Loucy (cell line): ENCODE measurements at regions not wholly inside any gene's neighbourhood (a gene's known extent, or its start where the extent isn't known, plus 50 kb on each side); places are given as distances from the start of the nearest gene placed in this dataset.

Experiments used
- H2AFZ ChIP-seq: fragments of 200-600 bp; sonication (generic); 2 replicates; pipeline ENCODE4 v1.6.0; 2016; ENCODE audit warnings: antibody characterized with exemption, mild to moderate bottlenecking, low read length, moderate library complexity
- H3F3A ChIP-seq: fragments of 200-600 bp; 2 replicates; pipeline ENCODE4 v1.6.0; 2016; ENCODE audit warnings: antibody characterized with exemption, low read depth, mild to moderate bottlenecking
- H3K27me3 ChIP-seq: fragments of 200-600 bp; sonication (generic); 2 replicates; pipeline ENCODE4 v1.6.1; 2014; ENCODE audit warnings: low read length, mild to moderate bottlenecking; ENCODE audit not compliant: insufficient read depth, poor library complexity, severe bottlenecking
- H3K36me3 ChIP-seq: fragments of 200-600 bp; sonication (generic); 2 replicates; pipeline ENCODE4 v1.6.1; 2016; ENCODE audit warnings: low read length; ENCODE audit not compliant: insufficient read depth
- H3K4me1 ChIP-seq: fragments of 200-600 bp; sonication (generic); 2 replicates; pipeline ENCODE4 v1.5.1; 2014; ENCODE audit warnings: low read length, mild to moderate bottlenecking; ENCODE audit not compliant: insufficient read depth, poor library complexity, severe bottlenecking
- H3K4me2 ChIP-seq: fragments of 200-600 bp; sonication (generic); 2 replicates; pipeline ENCODE4 v1.6.0; 2014; ENCODE audit warnings: antibody characterized with exemption, low read length, low read depth, mild to moderate bottlenecking; ENCODE audit not compliant: poor library complexity, severe bottlenecking
- H3K4me3 ChIP-seq: fragments of 200-600 bp; sonication (generic); 2 replicates; pipeline ENCODE4 v1.5.1; 2014; ENCODE audit warnings: low read length, mild to moderate bottlenecking, mixed read lengths; ENCODE audit not compliant: poor library complexity, severe bottlenecking
- H3K79me2 ChIP-seq: fragments of 200-600 bp; sonication (generic); 2 replicates; pipeline ENCODE4 v1.6.1; 2014; ENCODE audit warnings: low read length; ENCODE audit not compliant: insufficient read depth
- H3K9ac ChIP-seq: fragments of 200-600 bp; sonication (generic); 2 replicates; pipeline ENCODE4 v1.6.0; 2014; ENCODE audit warnings: mild to moderate bottlenecking, low read depth, low read length, moderate library complexity; ENCODE audit not compliant: poor library complexity, severe bottlenecking
- H3K9me2 ChIP-seq: fragments of 200-600 bp; sonication (generic); replicated peaks from 2 replicates; pipeline ENCODE4 v1.6.1; 2016; ENCODE audit warnings: low read depth, low read length, mixed read lengths
- H3K9me3 ChIP-seq: fragments of 200-600 bp; sonication (generic); 2 replicates; pipeline ENCODE4 v1.6.1; 2014; ENCODE audit warnings: mild to moderate bottlenecking, antibody characterized with exemption, low read length, low read depth; ENCODE audit not compliant: insufficient read depth
- H4K20me1 ChIP-seq: fragments of 200-600 bp; sonication (generic); 2 replicates; pipeline ENCODE4 v1.6.0; 2014; ENCODE audit warnings: antibody characterized with exemption, low read length, mild to moderate bottlenecking; ENCODE audit not compliant: insufficient read depth, poor library complexity, severe bottlenecking
- EZH2phosphoT487 ChIP-seq: fragments of 200-600 bp; IDR thresholded peaks from 2 replicates; pipeline ENCODE4 v1.6.1; 2018; ENCODE audit warnings: antibody characterized with exemption, mild to moderate bottlenecking, moderate library complexity, borderline replicate concordance
- TF ChIP-seq, protein P1 (sequence below): fragments of 200-600 bp; sonication (generic); conservative IDR thresholded peaks from 2 replicates; pipeline ENCODE4 v1.5.1; 2014; ENCODE audit warnings: mild to moderate bottlenecking, antibody characterized with exemption, low read length

DNA sequence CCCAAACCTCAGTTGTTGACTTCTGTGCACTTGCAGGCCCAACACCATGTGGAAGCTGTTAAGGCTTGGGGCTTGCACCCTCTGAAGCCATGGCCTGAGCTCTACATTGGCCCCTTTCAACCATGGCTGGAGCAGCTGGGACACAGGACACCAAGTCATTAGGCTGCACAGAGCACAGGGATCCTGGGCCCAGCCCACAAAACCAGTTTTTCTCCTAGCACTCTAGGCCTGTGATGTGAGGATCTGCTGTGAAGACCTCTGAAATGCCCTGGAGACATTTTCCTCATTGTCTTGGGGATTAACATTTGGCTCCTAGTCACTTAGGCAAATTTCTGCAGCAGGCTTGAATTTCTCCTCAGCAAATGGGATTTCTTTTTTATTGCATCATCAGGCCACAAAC is 1255.7 kb downstream of the ZPLD1 start:
- Histone ChIP-seq H2AFZ (no peak overlapping the region), H3F3A (no peaks in the 10 kb centered on the region), H3K4me2 (no peak overlapping the region), H4K20me1 (no peaks in the 10 kb centered on the region), H3K9me3 (no peaks in the 10 kb centered on the region), H3K9me2 (no peaks in the 10 kb centered on the region), H3K79me2 (no peaks in the 10 kb centered on the region), H3K27me3 (no peaks in the 10 kb centered on the region), H3K4me3 (no peak overlapping the region), H3K4me1 (no peaks in the 10 kb centered on the region), H3K36me3 (no peaks in the 10 kb centered on the region), H3K9ac (no peak overlapping the region)
- TF ChIP-seq, protein P1, sequence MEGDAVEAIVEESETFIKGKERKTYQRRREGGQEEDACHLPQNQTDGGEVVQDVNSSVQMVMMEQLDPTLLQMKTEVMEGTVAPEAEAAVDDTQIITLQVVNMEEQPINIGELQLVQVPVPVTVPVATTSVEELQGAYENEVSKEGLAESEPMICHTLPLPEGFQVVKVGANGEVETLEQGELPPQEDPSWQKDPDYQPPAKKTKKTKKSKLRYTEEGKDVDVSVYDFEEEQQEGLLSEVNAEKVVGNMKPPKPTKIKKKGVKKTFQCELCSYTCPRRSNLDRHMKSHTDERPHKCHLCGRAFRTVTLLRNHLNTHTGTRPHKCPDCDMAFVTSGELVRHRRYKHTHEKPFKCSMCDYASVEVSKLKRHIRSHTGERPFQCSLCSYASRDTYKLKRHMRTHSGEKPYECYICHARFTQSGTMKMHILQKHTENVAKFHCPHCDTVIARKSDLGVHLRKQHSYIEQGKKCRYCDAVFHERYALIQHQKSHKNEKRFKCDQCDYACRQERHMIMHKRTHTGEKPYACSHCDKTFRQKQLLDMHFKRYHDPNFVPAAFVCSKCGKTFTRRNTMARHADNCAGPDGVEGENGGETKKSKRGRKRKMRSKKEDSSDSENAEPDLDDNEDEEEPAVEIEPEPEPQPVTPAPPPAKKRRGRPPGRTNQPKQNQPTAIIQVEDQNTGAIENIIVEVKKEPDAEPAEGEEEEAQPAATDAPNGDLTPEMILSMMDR = no peak
- no peak for TF ChIP-seq EZH2phosphoT487

DNA sequence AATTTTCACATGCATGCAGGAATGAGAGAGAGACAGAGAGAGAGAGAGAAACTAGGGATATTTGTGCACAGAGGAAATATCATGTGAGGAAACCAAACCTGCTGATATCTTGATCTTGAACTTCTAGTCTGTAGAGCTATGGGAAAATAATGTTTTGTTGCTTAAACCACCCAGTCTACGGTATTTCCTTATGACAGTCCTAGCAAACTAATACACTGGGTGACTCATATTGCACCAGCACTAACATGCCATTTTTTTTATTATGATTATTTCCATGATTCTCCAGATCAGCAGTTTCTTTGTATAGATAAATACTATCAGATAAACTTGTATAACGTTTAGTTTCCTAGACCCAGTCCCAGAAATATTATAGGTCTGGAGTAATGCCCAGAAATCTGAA is 1259.0 kb downstream of the ZPLD1 start:
- Histone ChIP-seq H3K9me3 (no peaks in the 10 kb centered on the region), H3K4me3 (no peak overlapping the region), H3K27me3 (no peaks in the 10 kb centered on the region), H3K4me1 (no peaks in the 10 kb centered on the region), H3K79me2 (no peaks in the 10 kb centered on the region), H3K4me2 (no peak overlapping the region), H4K20me1 (no peaks in the 10 kb centered on the region), H3K9ac (no peak overlapping the region), H3K36me3 (no peaks in the 10 kb centered on the region), H3F3A (no peaks in the 10 kb centered on the region), H3K9me2 (no peaks in the 10 kb centered on the region), H2AFZ (no peak overlapping the region)
- TF ChIP-seq, protein P1 = no peak
- TF ChIP-seq EZH2phosphoT487 = no peak

DNA sequence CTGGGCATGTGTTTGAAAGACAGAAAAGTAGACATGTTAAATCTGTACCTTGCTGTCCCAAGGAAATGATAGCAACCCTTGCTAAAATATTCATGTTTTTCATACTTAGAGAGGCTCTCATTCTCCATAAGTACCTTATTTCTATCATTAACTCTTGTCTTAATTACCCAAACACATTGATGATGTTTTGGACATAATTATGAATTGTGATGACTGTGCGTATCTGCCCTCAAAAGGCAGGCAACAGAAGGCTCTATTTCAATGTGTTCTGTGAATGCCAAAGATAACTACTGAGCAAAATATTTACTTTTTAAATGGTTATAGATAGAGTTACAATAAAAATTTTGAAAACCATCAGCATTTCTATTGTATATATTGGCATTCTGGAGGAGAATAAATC is 1263.8 kb downstream of the ZPLD1 start:
- Histone ChIP-seq H3K4me1 (no peaks in the 10 kb centered on the region), H3K79me2 (no peaks in the 10 kb centered on the region), H3K9me3 (no peaks in the 10 kb centered on the region), H3K4me2 (no peak overlapping the region), H3K36me3 (no peaks in the 10 kb centered on the region), H3K9ac (no peak overlapping the region), H3F3A (no peaks in the 10 kb centered on the region), H3K4me3 (no peak overlapping the region), H4K20me1 (no peaks in the 10 kb centered on the region), H2AFZ (no peak overlapping the region), H3K27me3 (no peaks in the 10 kb centered on the region), H3K9me2 (no peaks in the 10 kb centered on the region)
- TF ChIP-seq, protein P1 = no peak
- TF ChIP-seq EZH2phosphoT487 = no peak
